ENCODE measurements at regions not wholly inside any gene's neighbourhood (a gene's known extent, or its start where the extent isn't known, plus 50 kb on each side); places are given as distances from the start of the nearest gene placed in this dataset.

- TF ChIP-seq CTCF (conservative IDR thresholded peaks at IDR 0.05; ENCODE audit: low read length) (no peak), EZH2phosphoT487 (IDR thresholded peaks at IDR 0.05; ENCODE audit: borderline replicate concordance, low read depth, low read length) (no peak)
Observed at GRCh38 chr12:23473071-23473470, 476.4 kb downstream of the SOX5 start.
